ENCODE measurements at regions not wholly inside any gene's neighbourhood (a gene's known extent, or its start where the extent isn't known, plus 50 kb on each side); places are given as distances from the start of the nearest gene placed in this dataset.

GRCh38 chr6:21508753-21509152, 84.8 kb upstream of the SOX4 start:
- DNase-seq (ENCODE audit: extremely low read depth in 1 of 2, low read depth in 1 of 2): no peak

- DNase-seq (ENCODE audit: extremely low read depth in 1 of 2, low read depth in 1 of 2): no peak
Measured at GRCh38 chr6:21511891-21512550, 81.5 kb upstream of the SOX4 start.

GRCh38 chr6:21514288-21514687, 79.3 kb upstream of the SOX4 start:
- DNase-seq (ENCODE audit: extremely low read depth in 1 of 2, low read depth in 1 of 2): no peak

DNA sequence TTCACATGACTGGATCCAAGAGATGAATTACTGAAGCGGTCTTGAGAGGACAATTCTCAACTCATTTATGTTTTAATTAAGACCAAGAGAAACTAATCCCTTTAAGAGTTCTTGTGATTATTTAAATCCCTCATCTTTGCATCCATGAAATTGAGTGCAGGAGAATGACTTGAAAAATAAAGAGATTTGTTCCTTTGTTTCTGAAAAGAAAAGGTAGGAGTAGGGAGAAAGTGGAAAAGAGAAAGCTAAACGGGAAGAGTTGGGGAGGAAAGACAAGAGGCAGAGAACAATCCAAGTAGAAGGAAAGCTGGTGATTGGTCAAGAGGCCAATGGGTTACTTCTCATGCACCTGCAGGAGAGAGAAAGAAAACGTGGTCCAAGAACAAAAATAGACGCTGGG, 75.2 kb upstream of the SOX4 start:
- DNase-seq (ENCODE audit: extremely low read depth in 1 of 2, low read depth in 1 of 2): no peak

- DNase-seq (ENCODE audit: extremely low read depth in 1 of 2, low read depth in 1 of 2): no peak
Measured at GRCh38 chr6:21519642-21520041, 73.9 kb upstream of the SOX4 start.

- no peak for DNase-seq (ENCODE audit: extremely low read depth in 1 of 2, low read depth in 1 of 2)
Measured at GRCh38 chr6:21521276-21521675, 72.3 kb upstream of the SOX4 start.

- DNase-seq (ENCODE audit: extremely low read depth in 1 of 2, low read depth in 1 of 2): no peak
Measured at GRCh38 chr6:21522143-21522747, 71.3 kb upstream of the SOX4 start.

DNA sequence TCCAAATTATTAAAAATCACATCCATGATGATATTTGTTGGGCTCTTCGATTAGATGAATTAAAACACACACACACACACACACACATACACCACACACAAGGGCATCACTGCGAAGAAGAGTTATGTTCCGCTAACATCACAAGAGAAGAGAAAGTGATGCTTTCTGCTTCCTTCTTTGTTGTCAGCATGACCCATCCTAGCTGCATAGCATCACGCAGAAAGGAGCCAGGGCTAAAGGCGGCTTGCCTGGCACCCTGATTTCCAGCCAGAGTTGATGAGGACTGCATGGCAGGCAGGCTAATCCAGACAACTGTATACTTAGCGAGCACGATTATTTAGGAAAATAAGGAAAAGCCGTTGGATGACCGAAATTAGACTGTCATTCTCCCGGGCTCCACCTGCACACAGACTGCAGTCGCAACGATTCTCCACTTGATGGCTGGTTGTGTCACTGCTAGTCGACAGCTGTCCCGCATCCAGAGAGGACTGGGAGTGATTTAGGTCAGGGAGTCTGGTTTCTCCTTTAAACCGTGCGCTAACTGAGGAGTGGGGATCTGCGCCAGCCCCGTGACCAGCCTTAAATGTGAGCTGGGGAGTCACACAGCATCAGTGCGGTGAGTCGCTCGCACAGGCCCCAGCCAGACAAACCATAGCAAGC, 70.6 kb upstream of the SOX4 start:
- DNase-seq (ENCODE audit: extremely low read depth in 1 of 2, low read depth in 1 of 2): no peak

- no peak for DNase-seq (ENCODE audit: extremely low read depth in 1 of 2, low read depth in 1 of 2)
Measured at GRCh38 chr6:21523652-21524051, 69.9 kb upstream of the SOX4 start.

GRCh38 chr6:21524201-21524600, 69.3 kb upstream of the SOX4 start:
- DNase-seq (ENCODE audit: extremely low read depth in 1 of 2, low read depth in 1 of 2): no peak

GRCh38 chr6:21526974-21527373, 66.6 kb upstream of the SOX4 start:
- DNase-seq (ENCODE audit: extremely low read depth in 1 of 2, low read depth in 1 of 2): no peak

DNA sequence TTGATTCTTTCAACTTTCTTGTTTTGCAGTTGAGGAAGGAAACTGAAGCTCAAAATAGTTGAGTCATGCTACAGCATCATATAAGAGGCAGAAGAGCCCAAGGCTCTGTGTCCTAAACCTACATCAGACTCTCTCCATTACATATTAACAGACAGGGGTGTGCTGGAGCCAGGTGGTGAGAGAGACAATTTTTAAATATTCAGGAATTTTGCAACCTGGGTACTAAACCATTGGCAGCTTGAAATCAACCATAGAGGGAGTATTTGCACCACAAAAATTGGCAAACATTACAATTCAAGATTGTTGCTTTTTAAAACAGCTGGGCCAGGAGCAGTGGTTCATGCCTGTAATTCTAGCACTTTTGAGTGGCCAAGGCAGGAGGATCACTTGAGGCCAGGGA, 65.8 kb upstream of the SOX4 start:
- no peak for DNase-seq (ENCODE audit: extremely low read depth in 1 of 2, low read depth in 1 of 2)

DNA sequence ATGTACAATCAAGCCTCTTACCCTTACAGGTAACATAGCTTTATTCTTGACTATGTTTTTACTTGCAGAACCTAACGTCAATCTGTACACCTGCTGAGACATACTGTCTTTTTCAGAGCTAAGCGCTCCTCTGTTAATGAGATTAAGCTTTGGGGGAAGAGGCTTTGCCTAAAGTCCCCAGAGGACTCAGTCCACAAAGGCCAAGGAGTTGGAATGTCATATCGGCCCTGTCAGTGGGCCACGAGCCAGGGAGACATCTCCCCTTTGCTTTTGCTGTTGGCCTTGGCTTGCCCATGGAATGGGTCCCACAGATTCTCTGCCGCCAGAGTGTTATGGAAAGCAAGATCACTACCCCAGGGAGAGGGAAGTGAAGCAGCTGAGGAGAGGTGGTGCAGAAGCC, 64.1 kb upstream of the SOX4 start:
- DNase-seq (ENCODE audit: extremely low read depth in 1 of 2, low read depth in 1 of 2): no peak

DNA sequence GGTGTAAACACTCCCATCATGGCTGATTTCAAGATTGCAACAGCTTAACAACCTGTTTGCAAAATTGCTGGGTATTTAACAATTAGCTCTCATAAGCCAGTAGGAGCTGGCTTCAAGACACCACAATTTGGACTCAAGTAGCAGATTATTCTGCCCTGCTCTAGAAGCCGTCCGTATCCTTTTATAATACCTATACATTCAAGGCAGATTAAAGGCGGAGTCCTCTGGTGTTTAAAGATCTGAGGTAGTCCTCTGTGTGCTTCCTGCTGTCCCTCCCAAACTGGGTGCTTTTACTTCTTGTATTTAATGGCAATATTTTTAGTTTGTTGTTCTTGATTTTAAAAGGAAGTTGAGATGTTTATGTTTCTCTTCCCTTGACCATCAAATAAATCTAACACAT, 62.2 kb upstream of the SOX4 start:
- DNase-seq (ENCODE audit: extremely low read depth in 1 of 2, low read depth in 1 of 2): no peak

GRCh38 chr6:21533678-21534077, 59.9 kb upstream of the SOX4 start:
- no peak for DNase-seq (ENCODE audit: extremely low read depth in 1 of 2, low read depth in 1 of 2)

DNA sequence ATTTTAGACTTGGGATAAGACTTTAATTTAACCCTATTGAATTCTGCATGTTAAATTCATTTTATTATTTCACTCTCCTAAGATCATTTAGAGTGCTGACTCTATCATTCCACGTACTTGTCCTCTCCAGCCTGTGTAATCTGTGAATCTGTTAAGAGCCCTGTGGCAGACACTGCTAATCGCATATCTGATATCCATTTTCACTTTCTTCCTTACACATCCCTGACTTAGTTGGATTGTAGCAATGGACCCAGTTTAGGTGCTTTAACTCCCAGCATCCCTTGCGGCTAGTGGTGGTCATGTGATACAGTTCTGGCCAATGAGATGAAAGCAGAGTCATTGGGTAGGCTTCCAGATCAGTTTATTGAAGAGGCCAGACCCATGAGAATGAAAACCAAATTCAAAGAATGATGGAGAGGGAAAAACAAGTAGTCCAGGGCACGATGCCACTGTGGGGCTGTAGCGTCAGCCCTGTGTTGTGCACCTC, 57.2 kb upstream of the SOX4 start:
- no peak for DNase-seq (ENCODE audit: extremely low read depth in 1 of 2, low read depth in 1 of 2)

DNA sequence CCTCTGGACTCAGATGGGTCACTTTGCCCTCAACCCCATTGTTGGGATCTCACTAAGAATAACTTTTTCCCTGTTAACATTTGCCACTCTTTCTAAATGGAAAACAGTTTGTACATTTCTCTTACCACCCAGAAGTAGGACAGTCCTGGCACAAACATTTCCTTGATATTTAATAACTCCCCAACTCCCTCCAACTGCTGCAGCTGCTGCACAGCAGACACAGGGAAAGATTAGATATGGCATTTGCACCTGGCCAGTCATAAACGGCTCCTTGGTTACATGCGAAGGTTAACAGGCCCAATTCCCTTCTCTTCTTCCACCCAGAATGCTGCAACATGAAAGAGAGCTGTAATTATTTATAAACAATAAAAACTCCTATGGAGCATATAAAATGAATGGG, 55.9 kb upstream of the SOX4 start:
- no peak for DNase-seq (ENCODE audit: extremely low read depth in 1 of 2, low read depth in 1 of 2)

DNA sequence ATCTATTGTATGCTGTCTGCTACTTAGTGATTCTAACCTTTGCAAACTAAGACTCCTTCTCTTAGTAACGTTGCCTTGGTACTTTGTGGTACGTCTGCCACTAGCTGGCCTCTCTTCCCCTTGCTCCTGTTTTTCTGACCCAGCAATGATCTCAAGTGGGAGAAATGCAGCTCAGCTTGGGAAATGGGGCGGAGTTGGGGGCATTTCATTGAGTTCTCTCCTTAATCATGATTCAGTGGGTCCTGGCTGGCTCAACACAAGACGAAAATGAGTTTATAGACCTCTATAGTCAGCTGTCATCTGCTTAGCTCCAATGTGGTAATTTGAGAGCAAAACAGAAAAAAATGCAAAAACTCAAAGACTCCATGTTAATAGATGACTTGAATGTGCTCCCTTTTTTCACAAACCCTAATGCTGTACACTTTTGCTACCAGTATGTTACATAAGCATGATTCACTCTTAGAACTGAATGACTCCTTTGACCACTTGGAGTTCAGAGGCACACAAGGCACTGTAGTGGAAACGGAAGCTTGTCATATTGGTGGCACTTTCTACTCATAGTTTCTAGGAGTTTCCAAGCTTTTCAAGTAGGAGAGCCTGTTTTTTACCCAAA, 55.3 kb upstream of the SOX4 start:
- no peak for DNase-seq (ENCODE audit: extremely low read depth in 1 of 2, low read depth in 1 of 2)

DNA sequence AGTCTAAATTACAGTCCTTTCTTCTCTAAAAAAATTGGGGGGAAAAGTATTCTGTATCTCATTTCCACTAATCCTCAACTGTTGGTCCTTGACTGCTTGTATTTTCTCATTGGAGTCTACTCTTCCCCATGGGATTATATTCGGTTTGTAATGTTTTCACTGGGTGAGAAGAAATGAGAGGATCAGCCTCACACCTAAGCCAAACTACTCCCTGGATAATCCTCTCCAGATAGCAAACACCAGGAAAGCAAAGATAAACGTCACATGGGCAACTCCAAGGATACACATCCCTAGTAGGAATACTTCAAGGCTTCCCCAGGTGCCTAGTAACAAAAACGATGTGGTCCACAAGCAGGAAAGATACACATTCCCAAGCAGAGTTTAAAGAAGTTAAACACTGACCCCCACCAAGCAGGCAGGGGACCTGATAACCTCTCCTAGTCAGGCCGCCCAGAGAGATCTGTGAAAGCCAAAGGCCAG, 53.9 kb upstream of the SOX4 start:
- DNase-seq (ENCODE audit: extremely low read depth in 1 of 2, low read depth in 1 of 2): no peak

Data from stimulated activated CD8-positive, alpha-beta memory T cell treated with anti-CD3 and anti-CD28 coated beads, Interleukin-7, amount 100 ng/mL, for 48 hours (primary cell).